ENCODE measurements at regions not wholly inside any gene's neighbourhood (a gene's known extent, or its start where the extent isn't known, plus 50 kb on each side); places are given as distances from the start of the nearest gene placed in this dataset.
"Not testable (repeated sequence)": the region's sequence is repeated elsewhere in the genome, so short reads cannot be mapped to it uniquely, and the experiment has no call there.

DNA sequence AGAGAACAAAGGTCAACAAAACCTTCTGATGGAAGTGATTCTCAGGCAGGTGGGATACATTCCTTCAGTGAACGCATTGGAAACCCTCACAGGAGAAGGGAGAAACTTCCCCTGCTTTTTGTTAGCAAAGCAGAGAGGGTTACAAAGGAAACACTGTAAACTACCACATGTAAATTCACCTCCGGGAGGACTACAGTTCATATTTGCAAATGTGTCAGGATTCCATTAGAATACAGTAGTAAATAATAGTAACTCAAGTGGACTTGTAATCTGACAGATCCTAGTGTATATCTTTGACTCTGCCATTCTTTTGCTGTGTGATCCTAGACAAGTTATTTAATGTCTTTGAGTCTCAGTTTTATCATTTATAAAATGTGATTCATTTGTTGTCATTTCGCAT lies 504.3 kb upstream of the NRP1 start:
- Mint-ChIP-seq H3K4me1 (no peaks in the 10 kb centered on the region), H3K36me3 (no peaks in the 10 kb centered on the region), H3K27me3 (ENCODE audit: low read depth) (no peaks in the 10 kb centered on the region), H3K4me3 (no peak overlapping the region), H3K9me3 (peaks cover 13% of the 10 kb centered on the region), H3K27ac (no peak overlapping the region)
- no peak for DNase-seq (ENCODE audit: low spot score in 2 of 2, unreplicated experiment in 2 of 2)
- TF ChIP-seq, protein P1, sequence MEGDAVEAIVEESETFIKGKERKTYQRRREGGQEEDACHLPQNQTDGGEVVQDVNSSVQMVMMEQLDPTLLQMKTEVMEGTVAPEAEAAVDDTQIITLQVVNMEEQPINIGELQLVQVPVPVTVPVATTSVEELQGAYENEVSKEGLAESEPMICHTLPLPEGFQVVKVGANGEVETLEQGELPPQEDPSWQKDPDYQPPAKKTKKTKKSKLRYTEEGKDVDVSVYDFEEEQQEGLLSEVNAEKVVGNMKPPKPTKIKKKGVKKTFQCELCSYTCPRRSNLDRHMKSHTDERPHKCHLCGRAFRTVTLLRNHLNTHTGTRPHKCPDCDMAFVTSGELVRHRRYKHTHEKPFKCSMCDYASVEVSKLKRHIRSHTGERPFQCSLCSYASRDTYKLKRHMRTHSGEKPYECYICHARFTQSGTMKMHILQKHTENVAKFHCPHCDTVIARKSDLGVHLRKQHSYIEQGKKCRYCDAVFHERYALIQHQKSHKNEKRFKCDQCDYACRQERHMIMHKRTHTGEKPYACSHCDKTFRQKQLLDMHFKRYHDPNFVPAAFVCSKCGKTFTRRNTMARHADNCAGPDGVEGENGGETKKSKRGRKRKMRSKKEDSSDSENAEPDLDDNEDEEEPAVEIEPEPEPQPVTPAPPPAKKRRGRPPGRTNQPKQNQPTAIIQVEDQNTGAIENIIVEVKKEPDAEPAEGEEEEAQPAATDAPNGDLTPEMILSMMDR (IDR thresholded peaks at IDR 0.05; ENCODE audit: unreplicated experiment), result no peak

DNA sequence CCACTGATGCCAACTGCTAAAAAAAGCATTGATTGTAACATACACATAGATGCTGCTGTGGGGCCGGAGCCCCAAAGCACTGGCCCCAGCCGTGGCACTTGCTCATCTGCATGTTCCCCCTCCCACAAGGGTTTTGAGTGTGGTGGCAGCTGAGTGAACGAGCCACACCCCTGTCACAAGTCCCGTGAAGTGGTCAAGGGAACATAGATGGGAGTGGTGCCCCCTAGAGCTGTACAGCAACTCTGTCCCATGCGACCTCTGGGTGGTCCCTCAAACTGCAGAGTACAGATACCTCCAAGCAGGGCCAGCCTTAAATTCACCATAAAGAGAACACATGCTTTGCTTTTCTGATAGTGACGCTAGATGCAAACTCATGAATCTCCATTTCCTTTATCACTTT lies 503.3 kb upstream of the NRP1 start:
- Mint-ChIP-seq H3K27me3 (ENCODE audit: low read depth) (no peaks in the 10 kb centered on the region), H3K4me1 (no peaks in the 10 kb centered on the region), H3K4me3 (no peak overlapping the region), H3K9me3 (peaks cover 4% of the 10 kb centered on the region), H3K27ac (no peak overlapping the region), H3K36me3 (no peaks in the 10 kb centered on the region)
- DNase-seq (ENCODE audit: low spot score in 2 of 2, unreplicated experiment in 2 of 2), result no peak
- TF ChIP-seq, protein P1 (IDR thresholded peaks at IDR 0.05; ENCODE audit: unreplicated experiment), result no peak

DNA sequence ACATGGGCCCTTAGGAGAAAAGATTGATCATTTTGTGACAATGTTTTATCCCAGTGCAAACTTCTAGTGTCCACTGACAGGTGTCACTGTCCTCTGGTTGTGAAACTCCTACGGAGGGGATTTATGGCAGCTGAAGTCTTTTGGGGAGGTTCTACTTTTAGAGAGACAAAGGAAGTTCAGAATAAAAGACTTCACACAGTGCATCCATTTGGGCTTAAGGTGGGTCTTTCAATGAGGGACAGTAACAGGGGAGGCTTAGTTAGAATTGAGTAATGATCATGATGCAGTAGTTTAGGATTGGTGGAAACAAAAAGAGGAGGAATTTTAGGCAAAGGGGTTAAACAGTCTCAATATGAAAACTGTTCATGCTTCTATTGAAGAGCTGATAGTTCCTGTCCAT lies 501.1 kb upstream of the NRP1 start:
- TF ChIP-seq, protein P1 (IDR thresholded peaks at IDR 0.05; ENCODE audit: unreplicated experiment), result no peak
- H3K4me3 Mint-ChIP-seq, result no peak overlapping the region
- H3K27ac Mint-ChIP-seq, result no peak overlapping the region

DNA sequence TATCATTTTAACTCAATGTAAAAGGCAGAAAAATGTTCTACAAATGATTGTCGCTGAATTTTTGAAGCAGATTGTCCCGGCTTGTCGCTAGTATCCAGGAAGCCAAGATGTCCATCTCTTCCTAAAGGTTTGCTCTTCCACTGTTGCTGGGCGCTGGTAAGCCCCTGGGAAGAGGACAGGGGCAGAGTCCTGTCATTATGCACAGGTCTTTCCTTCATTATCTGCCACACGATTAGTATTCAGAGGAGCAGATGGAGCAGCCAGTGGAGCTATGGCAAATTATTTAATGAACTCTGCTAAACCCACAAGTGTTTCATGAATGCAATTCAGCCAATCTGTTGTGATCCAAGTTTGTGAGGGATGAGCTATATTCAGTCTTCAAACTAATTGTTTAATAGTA lies 499.1 kb upstream of the NRP1 start:
- DNase-seq (ENCODE audit: low spot score in 2 of 2, unreplicated experiment in 2 of 2), result no peak
- Mint-ChIP-seq H3K27me3 (ENCODE audit: low read depth) (no peaks in the 10 kb centered on the region), H3K4me3 (no peak overlapping the region), H3K27ac (no peak overlapping the region), H3K4me1 (no peaks in the 10 kb centered on the region), H3K9me3 (peaks cover 4% of the 10 kb centered on the region), H3K36me3 (no peaks in the 10 kb centered on the region)
- TF ChIP-seq, protein P1 (IDR thresholded peaks at IDR 0.05; ENCODE audit: unreplicated experiment), result no peak

More for the DNA sequence above, 501.1 kb upstream of the NRP1 start:
- no peak for DNase-seq (ENCODE audit: low spot score in 2 of 2, unreplicated experiment in 2 of 2)
- H3K36me3 Mint-ChIP-seq, result no peaks in the 10 kb centered on the region
- no peaks in the 10 kb centered on the region for H3K27me3 Mint-ChIP-seq (ENCODE audit: low read depth)
- H3K4me1 Mint-ChIP-seq, result no peaks in the 10 kb centered on the region
- H3K9me3 Mint-ChIP-seq, result peaks cover 4% of the 10 kb centered on the region

DNA sequence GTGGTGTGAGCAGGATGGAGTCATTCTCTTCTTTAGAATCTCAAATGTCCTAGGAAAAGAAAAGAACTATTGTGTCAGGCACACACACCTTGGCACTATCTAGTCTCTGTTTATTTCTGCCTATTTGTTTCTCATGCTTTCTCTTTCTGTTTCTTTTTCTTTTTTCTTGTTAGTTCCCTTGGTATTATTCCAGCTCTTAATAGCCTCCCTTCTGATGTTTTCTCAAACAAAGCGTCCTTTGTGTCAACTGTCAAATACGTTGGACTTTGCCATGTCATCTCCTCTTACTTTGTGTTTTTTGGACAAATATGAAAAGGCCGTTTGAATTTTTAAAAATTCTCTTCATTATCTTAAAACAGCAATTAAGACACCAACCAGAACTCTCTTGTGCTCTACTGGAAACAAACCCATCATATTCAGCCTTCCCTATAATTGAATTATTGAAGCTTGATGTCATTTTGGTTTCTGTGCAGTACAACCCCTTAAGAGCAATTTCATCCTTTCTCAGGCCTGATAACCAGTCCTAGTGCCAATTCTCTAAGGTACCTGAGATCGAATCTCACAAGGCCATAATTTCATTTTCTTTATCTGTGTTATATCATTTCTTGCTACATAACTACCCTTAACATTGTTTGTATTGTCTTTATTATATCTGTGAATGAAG lies 497.8 kb upstream of the NRP1 start:
- TF ChIP-seq, protein P1 (IDR thresholded peaks at IDR 0.05; ENCODE audit: unreplicated experiment), result no peak
- no peak overlapping the region for H3K4me3 Mint-ChIP-seq
- no peak overlapping the region for H3K27ac Mint-ChIP-seq
- no peaks in the 10 kb centered on the region for H3K36me3 Mint-ChIP-seq
- no peaks in the 10 kb centered on the region for H3K4me1 Mint-ChIP-seq
- H3K27me3 Mint-ChIP-seq (ENCODE audit: low read depth), result no peaks in the 10 kb centered on the region
- DNase-seq (ENCODE audit: low spot score in 2 of 2, unreplicated experiment in 2 of 2), result no peak
- H3K9me3 Mint-ChIP-seq, result peaks cover 4% of the 10 kb centered on the region

DNA sequence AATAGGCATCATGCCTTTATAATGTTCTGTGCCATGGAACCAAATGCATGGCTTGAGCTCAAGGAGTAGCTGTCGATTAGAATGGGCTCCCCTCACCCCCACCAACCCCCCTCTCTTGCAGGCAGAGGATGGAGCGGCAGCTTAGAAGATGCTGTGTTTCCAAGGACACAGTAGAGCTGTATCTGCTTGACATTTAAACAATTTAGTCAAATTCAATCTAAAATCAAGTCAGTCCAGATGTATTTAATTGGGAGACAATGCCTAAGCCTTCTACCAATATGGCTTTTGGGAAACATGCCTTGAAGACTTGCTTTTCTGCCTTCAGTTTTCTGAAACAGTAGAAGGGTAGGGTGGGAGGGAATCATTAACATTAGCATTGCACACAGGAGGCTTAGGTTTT lies 497.1 kb upstream of the NRP1 start:
- Mint-ChIP-seq H3K36me3 (no peaks in the 10 kb centered on the region), H3K4me3 (no peak overlapping the region), H3K27me3 (ENCODE audit: low read depth) (no peaks in the 10 kb centered on the region), H3K27ac (no peak overlapping the region), H3K9me3 (peaks cover 6% of the 10 kb centered on the region), H3K4me1 (no peaks in the 10 kb centered on the region)
- TF ChIP-seq, protein P1 (IDR thresholded peaks at IDR 0.05; ENCODE audit: unreplicated experiment), result no peak
- no peak for DNase-seq (ENCODE audit: low spot score in 2 of 2, unreplicated experiment in 2 of 2)

DNA sequence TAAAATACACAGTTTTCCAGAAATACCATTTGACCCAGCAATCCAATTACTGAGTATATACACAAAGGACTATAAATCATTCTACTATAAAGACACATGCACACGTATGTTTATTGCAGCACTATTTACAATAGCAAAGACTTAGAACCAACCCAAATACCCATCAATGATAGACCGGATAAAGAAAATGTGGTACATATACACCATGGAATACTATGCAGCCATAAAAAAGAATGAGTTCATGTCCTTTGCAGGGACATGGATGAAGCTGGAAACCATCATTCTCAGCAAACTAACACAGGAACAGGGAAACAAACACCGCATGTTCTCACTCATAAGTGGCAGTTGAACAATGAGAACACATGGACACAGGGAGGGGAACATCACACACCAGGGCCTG lies 495.4 kb upstream of the NRP1 start:
- not testable (repeated sequence) for H3K4me3 Mint-ChIP-seq; H3K4me1 Mint-ChIP-seq; H3K36me3 Mint-ChIP-seq; H3K9me3 Mint-ChIP-seq; H3K27ac Mint-ChIP-seq; H3K27me3 Mint-ChIP-seq (ENCODE audit: low read depth); DNase-seq (ENCODE audit: low spot score in 2 of 2, unreplicated experiment in 2 of 2)

Measured in mesothelial cell of epicardium (in vitro differentiated cells).